Colonic mucosa (tissue), 4 donors: ENCODE measurements at regions not wholly inside any gene's neighbourhood (a gene's known extent, or its start where the extent isn't known, plus 50 kb on each side); places are given as distances from the start of the nearest gene placed in this dataset.

Experiments used
- DNase-seq: peaks from one replicate; pipeline ENCODE4 v3.0.0-alpha.2; 2020
- H3K27ac ChIP-seq: fragments of 200-600 bp; one replicate; pipeline ENCODE4 v1.8.0; 2021
- H3K27me3 ChIP-seq: fragments of 200-600 bp; one replicate; pipeline ENCODE4 v1.8.0; 2021
- H3K36me3 ChIP-seq: fragments of 200-600 bp; one replicate; pipeline ENCODE4 v1.8.0; 2021
- H3K4me1 ChIP-seq: fragments of 200-600 bp; one replicate; pipeline ENCODE4 v1.8.0; 2021; ENCODE audit warnings: mild to moderate bottlenecking
- H3K4me3 ChIP-seq: fragments of 200-600 bp; one replicate; pipeline ENCODE4 v1.8.0; 2021
- H3K9ac ChIP-seq, 2 donors: one replicate each; pipeline ENCODE4 v1.7.0; 2013; ENCODE audit warnings: control low read depth in 2 of 2, low read depth in 2 of 2, low read length in 2 of 2
- H3K9me3 ChIP-seq: fragments of 200-600 bp; one replicate; pipeline ENCODE4 v1.8.0; 2021
- CTCF ChIP-seq: fragments of 200-600 bp; IDR thresholded peaks from one replicate; pipeline ENCODE4 v1.8.0; 2022; ENCODE audit warnings: antibody characterized with exemption, mild to moderate bottlenecking
- intact Hi-C: fragments of 100-400 bp; cut with DNase I; formaldehyde crosslinking; loops from one replicate; pipeline ENCODE4 v1.14.1; 2022
- donor health status: healthy.
- donor health status: DM: no; HTN: no; CAD: no.
- donor health status: DM: no; HTN: no; CAD: no.

- no peak for DNase-seq
- no peak overlapping the region for H3K27ac ChIP-seq
- no peaks in the 10 kb centered on the region for H3K9me3 ChIP-seq
- intact Hi-C loops, result no loop called here
- H3K9ac ChIP-seq, result no peak overlapping the region
- TF ChIP-seq CTCF, result no peak
- H3K36me3 ChIP-seq, result no peaks in the 10 kb centered on the region
- no peaks in the 10 kb centered on the region for H3K27me3 ChIP-seq
- H3K4me1 ChIP-seq, result no peaks in the 10 kb centered on the region
- H3K4me3 ChIP-seq, result no peak overlapping the region
These were observed 257.0 kb upstream of the ADGRL2 start for GRCh38 chr1:81543764-81544163.

GRCh38 chr1:81542196-81542595, 258.5 kb upstream of the ADGRL2 start:
- no peak for TF ChIP-seq CTCF
- Histone ChIP-seq H3K4me1 (no peaks in the 10 kb centered on the region), H3K36me3 (no peaks in the 10 kb centered on the region), H3K27me3 (no peaks in the 10 kb centered on the region), H3K9me3 (no peaks in the 10 kb centered on the region), H3K4me3 (no peak overlapping the region), H3K27ac (no peak overlapping the region), H3K9ac (no peak overlapping the region)
- intact Hi-C loops, result no loop called here
- no peak for DNase-seq

GRCh38 chr1:81540216-81540615, 260.5 kb upstream of the ADGRL2 start:
- Histone ChIP-seq H3K9me3 (no peaks in the 10 kb centered on the region), H3K36me3 (no peaks in the 10 kb centered on the region), H3K4me3 (no peak overlapping the region), H3K27me3 (no peaks in the 10 kb centered on the region), H3K27ac (no peak overlapping the region), H3K4me1 (no peaks in the 10 kb centered on the region), H3K9ac (no peak overlapping the region)
- no peak for DNase-seq
- TF ChIP-seq CTCF, result no peak
- intact Hi-C loops, result no loop called here

GRCh38 chr1:81529014-81529413, 271.7 kb upstream of the ADGRL2 start:
- Histone ChIP-seq H3K36me3 (no peaks in the 10 kb centered on the region), H3K4me1 (no peaks in the 10 kb centered on the region), H3K4me3 (no peak overlapping the region), H3K27ac (no peak overlapping the region), H3K9ac (no peak overlapping the region), H3K27me3 (no peaks in the 10 kb centered on the region), H3K9me3 (no peaks in the 10 kb centered on the region)
- DNase-seq, result no peak
- no peak for TF ChIP-seq CTCF
- intact Hi-C loops, result no loop called here

GRCh38 chr1:81525085-81525484, 275.6 kb upstream of the ADGRL2 start:
- Histone ChIP-seq H3K36me3 (no peaks in the 10 kb centered on the region), H3K9ac (no peak overlapping the region), H3K4me3 (no peak overlapping the region), H3K4me1 (no peaks in the 10 kb centered on the region), H3K27ac (no peak overlapping the region), H3K9me3 (no peaks in the 10 kb centered on the region), H3K27me3 (no peaks in the 10 kb centered on the region)
- no peak for DNase-seq
- no peak for TF ChIP-seq CTCF
- intact Hi-C loops, result no loop called here

GRCh38 chr1:81519987-81520386, 280.7 kb upstream of the ADGRL2 start:
- Histone ChIP-seq H3K9ac (no peak overlapping the region), H3K9me3 (no peaks in the 10 kb centered on the region), H3K27ac (no peak overlapping the region), H3K4me3 (no peak overlapping the region), H3K36me3 (no peaks in the 10 kb centered on the region), H3K4me1 (no peaks in the 10 kb centered on the region), H3K27me3 (no peaks in the 10 kb centered on the region)
- TF ChIP-seq CTCF, result no peak
- no peak for DNase-seq
- intact Hi-C loops, result no loop called here
